OCI-LY3 (cell line): ENCODE measurements at regions not wholly inside any gene's neighbourhood (a gene's known extent, or its start where the extent isn't known, plus 50 kb on each side); places are given as distances from the start of the nearest gene placed in this dataset.

Experiments
- H2AFZ ChIP-seq: fragments of 200-600, 300-600 bp; shearing (Covaris generic); 2 replicates; pipeline ENCODE4 v1.6.0; 2014; ENCODE audit warnings: antibody characterized with exemption, low read depth, low read length
- H3K27ac ChIP-seq: fragments of 200-600, 300-600 bp; sonication (generic); 2 replicates; pipeline ENCODE4 v1.5.1; 2014; ENCODE audit warnings: mild to moderate bottlenecking, low read length, moderate library complexity, mixed read lengths
- H3K27me3 ChIP-seq: fragments of 200-600, 300-600 bp; sonication (generic); 2 replicates; pipeline ENCODE4 v1.6.1; 2014; ENCODE audit warnings: low read depth, low read length, mixed read lengths
- H3K36me3 ChIP-seq: fragments of 200-600, 300-600 bp; sonication (generic); replicated peaks from 2 replicates; pipeline ENCODE3; 2014; ENCODE audit warnings: low read depth, low read length, mixed read lengths
- H3K4me1 ChIP-seq: fragments of 300-600, 200-600 bp; sonication (generic); 2 replicates; pipeline ENCODE4 v1.6.1; 2014; ENCODE audit warnings: low read length, mixed read lengths
- H3K4me2 ChIP-seq: fragments of 200-600, 300-600 bp; sonication (generic); 2 replicates; pipeline ENCODE4 v1.6.1; 2014; ENCODE audit warnings: low read length, mixed read lengths
- H3K4me3 ChIP-seq: fragments of 300-600, 200-600 bp; sonication (generic); 2 replicates; pipeline ENCODE4 v1.5.1; 2014; ENCODE audit warnings: antibody characterized with exemption, mild to moderate bottlenecking, low read length, moderate library complexity
- H3K79me2 ChIP-seq: fragments of 300-600, 200-600 bp; shearing (Covaris generic); 2 replicates; pipeline ENCODE4 v1.6.1; 2014; ENCODE audit warnings: mild to moderate bottlenecking, low read length, mixed read lengths
- H3K9ac ChIP-seq: fragments of 300-600, 200-600 bp; shearing (Covaris generic); 2 replicates; pipeline ENCODE4 v1.6.0; 2014; ENCODE audit warnings: mild to moderate bottlenecking, low read length, moderate library complexity
- H3K9me3 ChIP-seq: fragments of 200-600, 300-600 bp; shearing (Covaris generic); 2 replicates; pipeline ENCODE4 v1.6.1; 2014; ENCODE audit warnings: low read length, mixed read lengths; ENCODE audit not compliant: insufficient read depth
- H4K20me1 ChIP-seq: fragments of 200-600, 300-600 bp; sonication (generic); 2 replicates; pipeline ENCODE4 v1.6.1; 2016; ENCODE audit warnings: low read length, mixed read lengths; ENCODE audit not compliant: insufficient read depth
- EZH2phosphoT487 ChIP-seq: fragments of 200-600 bp; shearing (Covaris generic); IDR thresholded peaks from 2 replicates; pipeline ENCODE4 v1.6.1; 2018; ENCODE audit warnings: antibody characterized with exemption, mixed run types, low read depth
- TF ChIP-seq, protein P1 (sequence below): fragments of 200-600, 300-600 bp; sonication (generic); IDR thresholded peaks from 2 replicates; pipeline ENCODE4 v1.5.1; 2014; ENCODE audit warnings: antibody characterized with exemption, low read length, low read depth

DNA sequence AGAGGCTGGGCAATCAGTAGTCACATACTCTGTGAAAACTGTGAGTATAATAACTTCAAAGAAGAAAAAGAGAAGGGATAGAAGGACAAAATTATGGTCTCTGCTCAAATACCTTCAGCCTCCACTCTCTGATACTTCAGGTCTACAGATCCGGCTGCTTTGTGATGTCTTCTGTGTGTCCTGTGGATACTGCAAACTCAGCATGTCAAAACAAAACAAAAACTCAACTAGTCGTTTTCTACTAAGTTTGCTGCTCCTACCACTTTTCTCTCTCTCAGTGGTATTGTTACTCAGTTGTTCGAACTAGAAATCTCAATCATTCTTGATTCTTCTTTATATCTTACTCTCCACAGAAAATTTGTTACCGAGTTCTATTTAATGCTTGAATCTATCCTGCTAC lies 202.4 kb upstream of the ANK2 start:
- H3K79me2 ChIP-seq, result no peaks in the 10 kb centered on the region
- H3K4me1 ChIP-seq, result peaks cover 8% of the 10 kb centered on the region; the same call in 1 of the 2 replicates
- no peak overlapping the region for H3K4me3 ChIP-seq
- no peak overlapping the region for H3K4me2 ChIP-seq
- H3K9me3 ChIP-seq, result no peaks in the 10 kb centered on the region
- TF ChIP-seq EZH2phosphoT487, result no peak
- TF ChIP-seq, protein P1, sequence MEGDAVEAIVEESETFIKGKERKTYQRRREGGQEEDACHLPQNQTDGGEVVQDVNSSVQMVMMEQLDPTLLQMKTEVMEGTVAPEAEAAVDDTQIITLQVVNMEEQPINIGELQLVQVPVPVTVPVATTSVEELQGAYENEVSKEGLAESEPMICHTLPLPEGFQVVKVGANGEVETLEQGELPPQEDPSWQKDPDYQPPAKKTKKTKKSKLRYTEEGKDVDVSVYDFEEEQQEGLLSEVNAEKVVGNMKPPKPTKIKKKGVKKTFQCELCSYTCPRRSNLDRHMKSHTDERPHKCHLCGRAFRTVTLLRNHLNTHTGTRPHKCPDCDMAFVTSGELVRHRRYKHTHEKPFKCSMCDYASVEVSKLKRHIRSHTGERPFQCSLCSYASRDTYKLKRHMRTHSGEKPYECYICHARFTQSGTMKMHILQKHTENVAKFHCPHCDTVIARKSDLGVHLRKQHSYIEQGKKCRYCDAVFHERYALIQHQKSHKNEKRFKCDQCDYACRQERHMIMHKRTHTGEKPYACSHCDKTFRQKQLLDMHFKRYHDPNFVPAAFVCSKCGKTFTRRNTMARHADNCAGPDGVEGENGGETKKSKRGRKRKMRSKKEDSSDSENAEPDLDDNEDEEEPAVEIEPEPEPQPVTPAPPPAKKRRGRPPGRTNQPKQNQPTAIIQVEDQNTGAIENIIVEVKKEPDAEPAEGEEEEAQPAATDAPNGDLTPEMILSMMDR, result no peak
- no peak overlapping the region for H3K9ac ChIP-seq
- H4K20me1 ChIP-seq, result no peaks in the 10 kb centered on the region
- no peak overlapping the region for H2AFZ ChIP-seq
- no peaks in the 10 kb centered on the region for H3K27me3 ChIP-seq
- no peaks in the 10 kb centered on the region for H3K36me3 ChIP-seq
- no peak overlapping the region for H3K27ac ChIP-seq

DNA sequence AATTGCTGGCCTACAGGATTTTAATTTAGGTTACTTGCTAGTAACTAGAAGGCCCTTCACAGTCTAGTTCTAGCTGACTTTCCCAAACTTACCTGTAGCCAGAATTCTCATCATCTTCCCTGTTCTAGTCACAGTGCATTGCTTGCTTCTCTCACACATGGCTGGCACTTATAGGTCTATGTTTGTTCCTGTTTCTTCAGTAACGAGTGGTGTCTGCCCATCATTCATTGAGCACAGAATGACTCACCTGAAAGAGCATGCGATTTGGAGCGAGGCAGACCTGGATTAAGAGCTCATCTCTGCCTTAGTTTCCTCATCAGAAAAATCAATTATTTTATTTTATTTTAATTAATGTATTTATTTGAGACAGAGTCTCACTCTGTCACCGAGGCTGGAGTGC lies 201.7 kb upstream of the ANK2 start:
- Histone ChIP-seq H3K4me2 (no peak overlapping the region), H3K9me3 (no peaks in the 10 kb centered on the region), H3K27ac (no peak overlapping the region), H3K4me3 (no peak overlapping the region), H3K4me1 (peaks cover 8% of the 10 kb centered on the region; the same call in 1 of the 2 replicates), H4K20me1 (no peaks in the 10 kb centered on the region), H3K9ac (no peak overlapping the region), H2AFZ (no peak overlapping the region), H3K79me2 (no peaks in the 10 kb centered on the region), H3K27me3 (no peaks in the 10 kb centered on the region), H3K36me3 (no peaks in the 10 kb centered on the region)
- no peak for TF ChIP-seq EZH2phosphoT487
- TF ChIP-seq, protein P1, result no peak

DNA sequence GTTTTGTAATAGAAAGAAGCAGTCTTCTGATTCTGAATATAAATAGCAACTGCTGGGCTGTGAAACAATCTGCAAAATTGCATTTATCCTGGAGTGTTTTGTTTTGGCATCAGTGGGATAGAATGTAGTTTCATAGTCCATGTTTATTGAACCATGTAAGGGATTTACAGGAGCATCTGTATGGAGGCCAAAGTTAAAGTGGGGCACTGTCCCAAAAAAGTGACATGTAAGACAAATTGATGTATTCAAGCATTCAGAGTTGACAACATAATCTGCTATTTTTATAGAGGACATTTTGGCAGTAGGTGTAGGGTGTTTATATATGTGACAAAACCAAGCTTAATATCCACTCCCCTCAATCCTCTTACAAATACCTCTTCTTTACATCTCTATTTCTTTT lies 200.5 kb upstream of the ANK2 start:
- Histone ChIP-seq H3K4me1 (peaks cover 8% of the 10 kb centered on the region; the same call in 1 of the 2 replicates), H3K27me3 (no peaks in the 10 kb centered on the region), H3K79me2 (no peaks in the 10 kb centered on the region), H3K9ac (no peak overlapping the region), H3K27ac (no peak overlapping the region), H3K4me3 (no peak overlapping the region), H4K20me1 (no peaks in the 10 kb centered on the region), H2AFZ (no peak overlapping the region), H3K4me2 (no peak overlapping the region), H3K9me3 (no peaks in the 10 kb centered on the region), H3K36me3 (no peaks in the 10 kb centered on the region)
- no peak for TF ChIP-seq EZH2phosphoT487
- TF ChIP-seq, protein P1, result no peak

DNA sequence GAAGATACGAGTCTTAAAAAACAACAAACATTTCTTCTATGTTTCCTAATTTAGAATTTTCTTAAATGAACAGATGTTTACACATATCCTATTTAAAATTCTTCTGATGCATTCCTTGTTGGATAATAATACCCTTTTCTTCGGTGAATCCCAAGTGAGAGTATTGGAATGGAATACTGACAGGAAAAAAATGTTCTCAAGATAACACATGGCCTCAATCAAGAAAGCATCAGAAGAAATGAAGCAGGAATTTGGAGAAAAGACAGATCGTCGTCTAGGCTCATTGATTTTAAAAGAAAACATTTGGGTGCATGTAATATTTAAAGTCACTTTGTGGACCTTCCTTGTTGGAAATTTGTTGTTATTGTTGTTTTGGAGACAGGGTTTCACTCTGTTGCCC lies 196.9 kb upstream of the ANK2 start:
- no peak overlapping the region for H3K9ac ChIP-seq
- no peak overlapping the region for H3K4me2 ChIP-seq
- no peak overlapping the region for H3K4me3 ChIP-seq
- H3K4me1 ChIP-seq, result peaks cover 2% of the 10 kb centered on the region; the same call in 1 of the 2 replicates
- no peak for TF ChIP-seq EZH2phosphoT487
- TF ChIP-seq, protein P1, result no peak
- H3K27me3 ChIP-seq, result no peaks in the 10 kb centered on the region
- peaks cover 3% of the 10 kb centered on the region; the same call in 1 of the 2 replicates for H4K20me1 ChIP-seq
- no peaks in the 10 kb centered on the region for H3K9me3 ChIP-seq
- no peaks in the 10 kb centered on the region for H3K36me3 ChIP-seq
- no peak overlapping the region for H3K27ac ChIP-seq
- no peak overlapping the region for H2AFZ ChIP-seq
- no peaks in the 10 kb centered on the region for H3K79me2 ChIP-seq
